ENCODE measurements at regions not wholly inside any gene's neighbourhood (a gene's known extent, or its start where the extent isn't known, plus 50 kb on each side); places are given as distances from the start of the nearest gene placed in this dataset.
"Not testable (repeated sequence)": the region's sequence is repeated elsewhere in the genome, so short reads cannot be mapped to it uniquely, and the experiment has no call there.

GRCh38 chr2:71961289-71962027, 186.2 kb downstream of the CYP26B1 start:
- DNase-seq (no peak), ATAC-seq (no peak)
- no peak overlapping the region for H3K4me3 Mint-ChIP-seq
- CTCF ChIA-PET = no interaction called here
- peaks cover 19% of the 10 kb centered on the region for H3K9me3 Mint-ChIP-seq
- H3K27me3 Mint-ChIP-seq = peaks cover 4% of the 10 kb centered on the region
- no peaks in the 10 kb centered on the region for H3K36me3 Mint-ChIP-seq (ENCODE audit: low read depth)
- no peaks in the 10 kb centered on the region for H3K4me1 Mint-ChIP-seq (ENCODE audit: low read depth)
- TF ChIP-seq, protein P1, sequence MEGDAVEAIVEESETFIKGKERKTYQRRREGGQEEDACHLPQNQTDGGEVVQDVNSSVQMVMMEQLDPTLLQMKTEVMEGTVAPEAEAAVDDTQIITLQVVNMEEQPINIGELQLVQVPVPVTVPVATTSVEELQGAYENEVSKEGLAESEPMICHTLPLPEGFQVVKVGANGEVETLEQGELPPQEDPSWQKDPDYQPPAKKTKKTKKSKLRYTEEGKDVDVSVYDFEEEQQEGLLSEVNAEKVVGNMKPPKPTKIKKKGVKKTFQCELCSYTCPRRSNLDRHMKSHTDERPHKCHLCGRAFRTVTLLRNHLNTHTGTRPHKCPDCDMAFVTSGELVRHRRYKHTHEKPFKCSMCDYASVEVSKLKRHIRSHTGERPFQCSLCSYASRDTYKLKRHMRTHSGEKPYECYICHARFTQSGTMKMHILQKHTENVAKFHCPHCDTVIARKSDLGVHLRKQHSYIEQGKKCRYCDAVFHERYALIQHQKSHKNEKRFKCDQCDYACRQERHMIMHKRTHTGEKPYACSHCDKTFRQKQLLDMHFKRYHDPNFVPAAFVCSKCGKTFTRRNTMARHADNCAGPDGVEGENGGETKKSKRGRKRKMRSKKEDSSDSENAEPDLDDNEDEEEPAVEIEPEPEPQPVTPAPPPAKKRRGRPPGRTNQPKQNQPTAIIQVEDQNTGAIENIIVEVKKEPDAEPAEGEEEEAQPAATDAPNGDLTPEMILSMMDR (IDR thresholded peaks at IDR 0.05) = no peak
- intact Hi-C loops (cut with micrococcal nuclease) = no loop called here
- H3K27ac Mint-ChIP-seq = no peak overlapping the region
- POLR2A ChIA-PET = no interaction called here

DNA sequence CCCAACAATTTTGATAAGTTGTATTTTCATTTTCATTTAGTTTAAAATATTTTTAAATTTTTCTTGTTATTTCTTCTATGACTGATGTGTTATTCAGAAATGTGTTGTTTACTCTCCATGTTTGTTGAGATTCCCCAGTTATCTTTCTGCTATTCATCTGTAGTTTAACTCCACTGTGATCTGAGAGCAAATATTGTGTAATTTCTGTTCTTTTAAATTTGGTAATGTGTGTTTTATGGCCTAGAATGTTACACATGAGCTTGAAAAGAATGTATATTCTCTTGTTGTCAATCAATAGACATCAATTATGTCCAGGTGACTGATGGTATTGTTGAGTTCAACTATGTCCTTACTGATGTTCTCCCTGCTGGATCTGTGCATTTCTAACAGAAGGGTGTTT, 188.2 kb downstream of the CYP26B1 start:
- ATAC-seq (no peak), DNase-seq (no peak)
- H3K36me3 Mint-ChIP-seq (ENCODE audit: low read depth) = no peaks in the 10 kb centered on the region
- ChIA-PET POLR2A (no interaction called here), CTCF (interaction anchor here (1.5 kb wide), 1 partner anchor 36 kb away, joined by 3 read pairs; no protein-coding TSS in a partner anchor)
- no peak overlapping the region for H3K4me3 Mint-ChIP-seq
- H3K27me3 Mint-ChIP-seq = peaks cover 4% of the 10 kb centered on the region
- TF ChIP-seq, protein P1 (IDR thresholded peaks at IDR 0.05) = no peak
- no peaks in the 10 kb centered on the region for H3K4me1 Mint-ChIP-seq (ENCODE audit: low read depth)
- peaks cover 19% of the 10 kb centered on the region for H3K9me3 Mint-ChIP-seq
- H3K27ac Mint-ChIP-seq = no peak overlapping the region
- intact Hi-C loops (cut with micrococcal nuclease) = no loop called here

GRCh38 chr2:71958426-71958825, 189.2 kb downstream of the CYP26B1 start:
- H3K4me3 Mint-ChIP-seq; H3K27me3 Mint-ChIP-seq; H3K4me1 Mint-ChIP-seq (ENCODE audit: low read depth); DNase-seq; ATAC-seq; POLR2A ChIA-PET; H3K27ac Mint-ChIP-seq; intact Hi-C loops (cut with micrococcal nuclease); H3K36me3 Mint-ChIP-seq (ENCODE audit: low read depth): not testable (repeated sequence)
- H3K9me3 Mint-ChIP-seq = peaks cover 21% of the 10 kb centered on the region
- CTCF ChIA-PET = interaction anchor here (1.5 kb wide), 1 partner anchor 34 kb away, joined by 3 read pairs; no protein-coding TSS in a partner anchor

GRCh38 chr2:71952572-71953188, 195.0 kb downstream of the CYP26B1 start:
- Mint-ChIP-seq H3K36me3 (ENCODE audit: low read depth) (no peaks in the 10 kb centered on the region), H3K27ac (no peak overlapping the region), H3K4me1 (ENCODE audit: low read depth) (no peaks in the 10 kb centered on the region), H3K4me3 (no peak overlapping the region), H3K27me3 (peaks cover 6% of the 10 kb centered on the region), H3K9me3 (peaks cover 8% of the 10 kb centered on the region)
- no peak for ATAC-seq
- TF ChIP-seq, protein P1 (IDR thresholded peaks at IDR 0.05) = no peak
- no peak for DNase-seq
- POLR2A ChIA-PET = no interaction called here
- intact Hi-C loops (cut with micrococcal nuclease) = no loop called here
- CTCF ChIA-PET = no interaction called here

- H3K4me3 Mint-ChIP-seq = no peak overlapping the region
- peaks cover 6% of the 10 kb centered on the region for H3K27me3 Mint-ChIP-seq
- H3K27ac Mint-ChIP-seq = no peak overlapping the region
- H3K4me1 Mint-ChIP-seq (ENCODE audit: low read depth) = no peaks in the 10 kb centered on the region
- TF ChIP-seq, protein P1 (IDR thresholded peaks at IDR 0.05) = no peak
- DNase-seq = no peak
- ChIA-PET CTCF (no interaction called here), POLR2A (no interaction called here)
- intact Hi-C loops (cut with micrococcal nuclease) = no loop called here
- no peak for ATAC-seq
- peaks cover 2% of the 10 kb centered on the region for H3K9me3 Mint-ChIP-seq
- H3K36me3 Mint-ChIP-seq (ENCODE audit: low read depth) = no peaks in the 10 kb centered on the region
Observed at GRCh38 chr2:71951718-71952404, 195.8 kb downstream of the CYP26B1 start.
